SK-N-SH treated with all-trans-retinoic acid at 6 μM for 48 hours (cell line): ENCODE measurements at regions not wholly inside any gene's neighbourhood (a gene's known extent, or its start where the extent isn't known, plus 50 kb on each side); places are given as distances from the start of the nearest gene placed in this dataset.

Source experiments
- ATAC-seq: fragments of 200-7000 bp; cut with Tn5 transposase; 3 replicates; pipeline ENCODE4 v1.9.1; 2020; ENCODE audit warnings: mild to moderate bottlenecking, moderate library complexity
- ARNTL ChIP-seq: fragments of 450-650 bp; formaldehyde crosslinking; IDR thresholded peaks from 2 replicates; pipeline ENCODE4 v1.5.0; 2020; ENCODE audit warnings: low read depth, mild to moderate bottlenecking, moderate library complexity, borderline replicate concordance
- CREB5 ChIP-seq: fragments of 250-450 bp; sonication (Bioruptor Pico); IDR thresholded peaks from 2 replicates; pipeline ENCODE4 v1.5.1; 2020; ENCODE audit warnings: low read depth, mild to moderate bottlenecking, moderate library complexity
- CSDC2 ChIP-seq: fragments of 250-450 bp; sonication (Bioruptor Pico); IDR thresholded peaks from 2 replicates; pipeline ENCODE4 v1.5.0; 2020; ENCODE audit warnings: mild to moderate bottlenecking, moderate library complexity
- CSRNP3 ChIP-seq: fragments of 250-450 bp; sonication (Bioruptor Pico); IDR thresholded peaks from 2 replicates; pipeline ENCODE4 v1.5.1; 2021; ENCODE audit warnings: mild to moderate bottlenecking, moderate library complexity
- ESRRG ChIP-seq: fragments of 250-450 bp; sonication (Bioruptor Pico); IDR thresholded peaks from 2 replicates; pipeline ENCODE4 v1.6.1; 2021; ENCODE audit warnings: mild to moderate bottlenecking
- ISL1 ChIP-seq: fragments of 250-450 bp; sonication (Bioruptor Pico); IDR thresholded peaks from 2 replicates; pipeline ENCODE4 v2.1.2; 2022; ENCODE audit warnings: mild to moderate bottlenecking, moderate library complexity
- OSR1 ChIP-seq: fragments of 250-450 bp; sonication (Bioruptor Pico); IDR thresholded peaks from 2 replicates; pipeline ENCODE4 v1.8.0; 2022; ENCODE audit warnings: moderate library complexity, mild to moderate bottlenecking, inconsistent platforms
- PATZ1 ChIP-seq: fragments of 250-450 bp; sonication (Bioruptor Pico); IDR thresholded peaks from 2 replicates; pipeline ENCODE4 v1.8.0; 2020; ENCODE audit warnings: mild to moderate bottlenecking, moderate library complexity, borderline replicate concordance
- POU6F1 ChIP-seq: fragments of 250-450 bp; sonication (Bioruptor Pico); IDR thresholded peaks from 2 replicates; pipeline ENCODE4 v1.8.0; 2021; ENCODE audit warnings: low read depth, mild to moderate bottlenecking, moderate library complexity, borderline replicate concordance
- PPARA ChIP-seq: fragments of 250-450 bp; sonication (Bioruptor Pico); IDR thresholded peaks from 2 replicates; pipeline ENCODE4 v1.5.0; 2020; ENCODE audit warnings: mild to moderate bottlenecking, borderline replicate concordance
- RARB ChIP-seq: fragments of 250-450 bp; sonication (Bioruptor Pico); IDR thresholded peaks from 2 replicates; pipeline ENCODE4 v1.8.0; 2021; ENCODE audit warnings: mild to moderate bottlenecking, moderate library complexity
- SNAI2 ChIP-seq: fragments of 250-450 bp; sonication (Bioruptor Pico); IDR thresholded peaks from 2 replicates; pipeline ENCODE4 v1.5.0; 2020; ENCODE audit warnings: mild to moderate bottlenecking, moderate library complexity
- TCF4 ChIP-seq: fragments of 250-450 bp; sonication (Bioruptor Pico); IDR thresholded peaks from 2 replicates; pipeline ENCODE4 v1.8.0; 2021; ENCODE audit warnings: mild to moderate bottlenecking, moderate library complexity, borderline replicate concordance
- TOX ChIP-seq: fragments of 250-450 bp; sonication (Bioruptor Pico); IDR thresholded peaks from 2 replicates; pipeline ENCODE4 v1.8.0; 2021; ENCODE audit warnings: mild to moderate bottlenecking, moderate library complexity, borderline replicate concordance
- TSHZ2 ChIP-seq: fragments of 250-450 bp; sonication (Bioruptor Pico); IDR thresholded peaks from 2 replicates; pipeline ENCODE4 v1.5.0; 2020; ENCODE audit warnings: mild to moderate bottlenecking, moderate library complexity
- ZFP3 ChIP-seq: fragments of 250-450 bp; sonication (Bioruptor Pico); IDR thresholded peaks from 2 replicates; pipeline ENCODE4 v1.5.0; 2020; ENCODE audit warnings: mild to moderate bottlenecking, moderate library complexity
- ZNF565 ChIP-seq: fragments of 450-650 bp; formaldehyde crosslinking; conservative IDR thresholded peaks from 2 replicates; pipeline ENCODE4 v1.5.0; 2020; ENCODE audit warnings: low read depth, mild to moderate bottlenecking, moderate library complexity
- ZNF70 ChIP-seq: fragments of 450-650 bp; formaldehyde crosslinking; IDR thresholded peaks from 2 replicates; pipeline ENCODE4 v1.5.0; 2020; ENCODE audit warnings: mild to moderate bottlenecking, moderate library complexity
- ZNF8 ChIP-seq: fragments of 450-650 bp; formaldehyde crosslinking; IDR thresholded peaks from 2 replicates; pipeline ENCODE4 v1.5.0; 2020; ENCODE audit warnings: mild to moderate bottlenecking, moderate library complexity

- ATAC-seq, result no peak
- TF ChIP-seq ESRRG (CRISPR knock-in tag), result no peak
- TF ChIP-seq TCF4, result no peak
- TF ChIP-seq ISL1 (CRISPR knock-in tag), result no peak
- no peak for TF ChIP-seq CSRNP3 (CRISPR knock-in tag)
- no peak for TF ChIP-seq RARB (CRISPR knock-in tag)
Observed at GRCh38 chr5:66306844-66307315, 162.8 kb downstream of the SREK1 start.

GRCh38 chr5:66307647-66308241 lies 163.6 kb downstream of the SREK1 start:
- peak; percentile 96 for ATAC-seq
- TF ChIP-seq CSRNP3 (CRISPR knock-in tag), result no peak
- no peak for TF ChIP-seq ZNF70 (CRISPR knock-in tag)
- TF ChIP-seq TCF4, result no peak

GRCh38 chr5:66312266-66312665 lies 168.2 kb downstream of the SREK1 start:
- ATAC-seq, result no peak
- TF ChIP-seq OSR1 (CRISPR knock-in tag), result no peak
- TF ChIP-seq ZNF565 (CRISPR knock-in tag), result no peak
- no peak for TF ChIP-seq PATZ1
- no peak for TF ChIP-seq ESRRG (CRISPR knock-in tag)
- no peak for TF ChIP-seq POU6F1 (CRISPR knock-in tag)
- no peak for TF ChIP-seq TOX (CRISPR knock-in tag)
- no peak for TF ChIP-seq ISL1 (CRISPR knock-in tag)
- no peak for TF ChIP-seq ZNF8 (CRISPR knock-in tag)
- TF ChIP-seq TSHZ2 (CRISPR knock-in tag), result no peak
- no peak for TF ChIP-seq ZFP3 (CRISPR knock-in tag)
- TF ChIP-seq CREB5 (CRISPR knock-in tag), result no peak
- no peak for TF ChIP-seq ARNTL
- no peak for TF ChIP-seq SNAI2
- TF ChIP-seq TCF4, result no peak
- no peak for TF ChIP-seq PPARA
- no peak for TF ChIP-seq CSRNP3 (CRISPR knock-in tag)
- no peak for TF ChIP-seq CSDC2
- no peak for TF ChIP-seq ZNF70 (CRISPR knock-in tag)
- no peak for TF ChIP-seq RARB (CRISPR knock-in tag)
